ENCODE measurements at regions not wholly inside any gene's neighbourhood (a gene's known extent, or its start where the extent isn't known, plus 50 kb on each side); places are given as distances from the start of the nearest gene placed in this dataset.

GRCh38 chr6:78502386-78502887, 364.9 kb upstream of the IRAK1BP1 start:
- DNase-seq (ENCODE audit: low read depth): no peak
- no peak for TF ChIP-seq CTCF (IDR thresholded peaks at IDR 0.05; ENCODE audit: insufficient read depth, low read depth, low read length)
- H3K4me3 ChIP-seq (ENCODE audit: low read depth, low read length): no peak overlapping the region

GRCh38 chr6:78505178-78505577, 362.2 kb upstream of the IRAK1BP1 start:
- H3K4me3 ChIP-seq (ENCODE audit: low read depth, low read length): peak overlapping the region; percentile 1

GRCh38 chr6:78511009-78511408, 356.3 kb upstream of the IRAK1BP1 start:
- no peak for DNase-seq (ENCODE audit: low read depth)
- no peak for TF ChIP-seq CTCF (IDR thresholded peaks at IDR 0.05; ENCODE audit: insufficient read depth, low read depth, low read length)
- H3K4me3 ChIP-seq (ENCODE audit: low read depth, low read length): no peak overlapping the region

More at GRCh38 chr6:78505178-78505577, 362.2 kb upstream of the IRAK1BP1 start:
- TF ChIP-seq CTCF (IDR thresholded peaks at IDR 0.05; ENCODE audit: insufficient read depth, low read depth, low read length): no peak
- DNase-seq (ENCODE audit: low read depth): no peak

GRCh38 chr6:78513856-78514255, 353.5 kb upstream of the IRAK1BP1 start:
- DNase-seq (ENCODE audit: low read depth): no peak
- no peak for TF ChIP-seq CTCF (IDR thresholded peaks at IDR 0.05; ENCODE audit: insufficient read depth, low read depth, low read length)
- no peak overlapping the region for H3K4me3 ChIP-seq (ENCODE audit: low read depth, low read length)

GRCh38 chr6:78515271-78515670, 352.1 kb upstream of the IRAK1BP1 start:
- no peak overlapping the region for H3K4me3 ChIP-seq (ENCODE audit: low read depth, low read length)
- TF ChIP-seq CTCF (IDR thresholded peaks at IDR 0.05; ENCODE audit: insufficient read depth, low read depth, low read length): no peak
- no peak for DNase-seq (ENCODE audit: low read depth)

- DNase-seq (ENCODE audit: low read depth): no peak
- no peak for TF ChIP-seq CTCF (IDR thresholded peaks at IDR 0.05; ENCODE audit: insufficient read depth, low read depth, low read length)
- H3K4me3 ChIP-seq (ENCODE audit: low read depth, low read length): no peak overlapping the region
These were observed 350.0 kb upstream of the IRAK1BP1 start for GRCh38 chr6:78517399-78517798.

- TF ChIP-seq CTCF (IDR thresholded peaks at IDR 0.05; ENCODE audit: insufficient read depth, low read depth, low read length): no peak
- no peak overlapping the region for H3K4me3 ChIP-seq (ENCODE audit: low read depth, low read length)
- peak; percentile 11 for DNase-seq (ENCODE audit: low read depth)
These were observed 343.7 kb upstream of the IRAK1BP1 start for GRCh38 chr6:78523622-78524021.
